Osteoblast (primary cell): ENCODE measurements at regions not wholly inside any gene's neighbourhood (a gene's known extent, or its start where the extent isn't known, plus 50 kb on each side); places are given as distances from the start of the nearest gene placed in this dataset.

Experiments used
- DNase-seq: peaks from one replicate; pipeline ENCODE4 v3.0.0; 2011; ENCODE audit warnings: low spot score, mixed read lengths; ENCODE audit not compliant: insufficient read length; ENCODE audit errors: missing footprints
- H2AFZ ChIP-seq: 2 replicates; pipeline ENCODE4 v1.6.0; 2011; ENCODE audit warnings: mild to moderate bottlenecking, low read length
- H3K27ac ChIP-seq: 2 replicates; pipeline ENCODE4 v1.5.1; 2011; ENCODE audit warnings: mild to moderate bottlenecking, low read depth, low read length, moderate library complexity
- H3K27me3 ChIP-seq: 2 replicates; pipeline ENCODE4 v1.6.0; 2012; ENCODE audit warnings: mild to moderate bottlenecking, control low read depth, inconsistent platforms, low read length, moderate library complexity; ENCODE audit not compliant: insufficient read depth
- H3K36me3 ChIP-seq: 2 replicates; pipeline ENCODE4 v1.5.1; 2011; ENCODE audit warnings: mild to moderate bottlenecking, low read length, control low read depth, moderate library complexity; ENCODE audit not compliant: insufficient read depth
- H3K4me1 ChIP-seq: 2 replicates; pipeline ENCODE4 v1.5.1; 2011; ENCODE audit warnings: mild to moderate bottlenecking, low read length, control low read depth, moderate library complexity; ENCODE audit not compliant: insufficient read depth
- H3K4me2 ChIP-seq: 2 replicates; pipeline ENCODE4 v1.6.0; 2011; ENCODE audit warnings: mild to moderate bottlenecking, low read length; ENCODE audit not compliant: insufficient read depth
- H3K4me3 ChIP-seq: fragments of 200-600 bp; sonication (generic); 3 replicates; pipeline ENCODE4 v1.5.1; 2012; ENCODE audit warnings: mild to moderate bottlenecking, low read length, inconsistent platforms; ENCODE audit not compliant: insufficient read depth
- H3K79me2 ChIP-seq: 2 replicates; pipeline ENCODE4 v1.6.0; 2012; ENCODE audit warnings: mild to moderate bottlenecking, low read length, control low read depth, inconsistent platforms; ENCODE audit not compliant: insufficient read depth
- H3K9me3 ChIP-seq: 2 replicates; pipeline ENCODE4 v1.5.1; 2011; ENCODE audit warnings: low read depth, low read length, control low read depth
- H4K20me1 ChIP-seq: 2 replicates; pipeline ENCODE4 v1.6.0; 2012; ENCODE audit warnings: mild to moderate bottlenecking, low read length, control low read depth; ENCODE audit not compliant: insufficient read depth
- TF ChIP-seq, protein P1 (sequence below): IDR thresholded peaks from 2 replicates; pipeline ENCODE4 v1.5.1; 2011; ENCODE audit warnings: mild to moderate bottlenecking, low read depth, low read length, moderate library complexity; ENCODE audit errors: extremely low read depth

DNA sequence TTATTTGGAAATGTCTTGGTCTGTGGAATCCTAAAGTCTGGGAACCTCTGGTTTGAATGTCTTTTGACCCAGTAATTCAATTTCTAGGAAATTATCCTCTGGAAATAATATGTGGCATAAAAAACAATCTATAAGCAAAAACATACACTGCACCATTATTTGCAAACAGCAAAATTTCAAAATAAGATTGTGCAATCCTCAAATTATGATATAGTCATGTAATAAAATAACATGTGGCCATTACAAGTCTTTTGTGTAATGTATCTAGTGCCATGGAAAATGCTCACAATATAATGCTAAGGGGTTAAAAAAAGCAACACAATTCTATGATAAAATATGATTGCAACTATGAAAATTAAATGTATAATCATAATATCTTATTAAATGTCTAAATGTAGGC, 312.9 kb upstream of the RUNX1 start:
- Histone ChIP-seq H3K79me2 (no peaks in the 10 kb centered on the region), H4K20me1 (no peaks in the 10 kb centered on the region), H3K4me3 (no peak overlapping the region), H3K4me1 (peaks cover 6% of the 10 kb centered on the region), H3K4me2 (no peak overlapping the region), H3K9me3 (no peaks in the 10 kb centered on the region), H2AFZ (no peak overlapping the region), H3K27ac (no peak overlapping the region), H3K36me3 (no peaks in the 10 kb centered on the region), H3K27me3 (no peaks in the 10 kb centered on the region)
- DNase-seq: no peak
- TF ChIP-seq, protein P1, sequence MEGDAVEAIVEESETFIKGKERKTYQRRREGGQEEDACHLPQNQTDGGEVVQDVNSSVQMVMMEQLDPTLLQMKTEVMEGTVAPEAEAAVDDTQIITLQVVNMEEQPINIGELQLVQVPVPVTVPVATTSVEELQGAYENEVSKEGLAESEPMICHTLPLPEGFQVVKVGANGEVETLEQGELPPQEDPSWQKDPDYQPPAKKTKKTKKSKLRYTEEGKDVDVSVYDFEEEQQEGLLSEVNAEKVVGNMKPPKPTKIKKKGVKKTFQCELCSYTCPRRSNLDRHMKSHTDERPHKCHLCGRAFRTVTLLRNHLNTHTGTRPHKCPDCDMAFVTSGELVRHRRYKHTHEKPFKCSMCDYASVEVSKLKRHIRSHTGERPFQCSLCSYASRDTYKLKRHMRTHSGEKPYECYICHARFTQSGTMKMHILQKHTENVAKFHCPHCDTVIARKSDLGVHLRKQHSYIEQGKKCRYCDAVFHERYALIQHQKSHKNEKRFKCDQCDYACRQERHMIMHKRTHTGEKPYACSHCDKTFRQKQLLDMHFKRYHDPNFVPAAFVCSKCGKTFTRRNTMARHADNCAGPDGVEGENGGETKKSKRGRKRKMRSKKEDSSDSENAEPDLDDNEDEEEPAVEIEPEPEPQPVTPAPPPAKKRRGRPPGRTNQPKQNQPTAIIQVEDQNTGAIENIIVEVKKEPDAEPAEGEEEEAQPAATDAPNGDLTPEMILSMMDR: no peak

- no peak overlapping the region for H2AFZ ChIP-seq
- no peaks in the 10 kb centered on the region for H3K27me3 ChIP-seq
- H3K9me3 ChIP-seq: no peaks in the 10 kb centered on the region
- peaks cover 3% of the 10 kb centered on the region for H3K4me1 ChIP-seq
- H3K36me3 ChIP-seq: no peaks in the 10 kb centered on the region
- no peak overlapping the region for H3K4me2 ChIP-seq
- no peaks in the 10 kb centered on the region for H3K79me2 ChIP-seq
- H3K27ac ChIP-seq: no peak overlapping the region
- H4K20me1 ChIP-seq: no peaks in the 10 kb centered on the region
- DNase-seq: no peak
- H3K4me3 ChIP-seq: no peak overlapping the region
- TF ChIP-seq, protein P1: no peak
These were observed 311.9 kb upstream of the RUNX1 start for GRCh38 chr21:35360870-35361570.

GRCh38 chr21:35359076-35359475, 310.0 kb upstream of the RUNX1 start:
- H3K4me3 ChIP-seq: no peak overlapping the region

GRCh38 chr21:35358008-35358407, 308.9 kb upstream of the RUNX1 start:
- no peak for DNase-seq
- no peaks in the 10 kb centered on the region for H4K20me1 ChIP-seq
- TF ChIP-seq, protein P1: no peak

More at GRCh38 chr21:35359076-35359475, 310.0 kb upstream of the RUNX1 start:
- Histone ChIP-seq H3K4me1 (no peaks in the 10 kb centered on the region), H3K79me2 (no peaks in the 10 kb centered on the region), H3K27ac (no peak overlapping the region), H4K20me1 (no peaks in the 10 kb centered on the region), H3K36me3 (no peaks in the 10 kb centered on the region), H3K27me3 (no peaks in the 10 kb centered on the region), H2AFZ (no peak overlapping the region), H3K4me2 (no peak overlapping the region), H3K9me3 (no peaks in the 10 kb centered on the region)
- no peak for DNase-seq
- TF ChIP-seq, protein P1: no peak

More at GRCh38 chr21:35358008-35358407, 308.9 kb upstream of the RUNX1 start:
- Histone ChIP-seq H3K27me3 (no peaks in the 10 kb centered on the region), H3K79me2 (no peaks in the 10 kb centered on the region), H3K9me3 (no peaks in the 10 kb centered on the region), H3K4me3 (no peak overlapping the region), H2AFZ (no peak overlapping the region), H3K36me3 (no peaks in the 10 kb centered on the region), H3K27ac (no peak overlapping the region), H3K4me1 (no peaks in the 10 kb centered on the region), H3K4me2 (no peak overlapping the region)
